HL-60 (cell line): ENCODE measurements at regions not wholly inside any gene's neighbourhood (a gene's known extent, or its start where the extent isn't known, plus 50 kb on each side); places are given as distances from the start of the nearest gene placed in this dataset.

Experiments
- GABPA ChIP-seq: IDR thresholded peaks from 2 replicates; pipeline ENCODE4 v1.6.1; 2012; ENCODE audit warnings: low read depth
- POLR2AphosphoS5 ChIP-seq: IDR thresholded peaks from 2 replicates; pipeline ENCODE4 v1.6.1; 2012; ENCODE audit warnings: low read depth
- SPI1 ChIP-seq: IDR thresholded peaks from 2 replicates; pipeline ENCODE4 v1.6.1; 2012; ENCODE audit warnings: low read depth, mild to moderate bottlenecking, borderline replicate concordance
- TF ChIP-seq, protein P1 (sequence below): IDR thresholded peaks from one replicate; pipeline ENCODE4 v1.5.1; 2011; ENCODE audit warnings: low read length, control low read depth, inconsistent platforms; ENCODE audit not compliant: insufficient read depth
- TF ChIP-seq, protein P2 (sequence below): IDR thresholded peaks from 2 replicates; pipeline ENCODE4 v1.6.1; 2012; ENCODE audit warnings: low read depth; ENCODE audit not compliant: insufficient replicate concordance

DNA sequence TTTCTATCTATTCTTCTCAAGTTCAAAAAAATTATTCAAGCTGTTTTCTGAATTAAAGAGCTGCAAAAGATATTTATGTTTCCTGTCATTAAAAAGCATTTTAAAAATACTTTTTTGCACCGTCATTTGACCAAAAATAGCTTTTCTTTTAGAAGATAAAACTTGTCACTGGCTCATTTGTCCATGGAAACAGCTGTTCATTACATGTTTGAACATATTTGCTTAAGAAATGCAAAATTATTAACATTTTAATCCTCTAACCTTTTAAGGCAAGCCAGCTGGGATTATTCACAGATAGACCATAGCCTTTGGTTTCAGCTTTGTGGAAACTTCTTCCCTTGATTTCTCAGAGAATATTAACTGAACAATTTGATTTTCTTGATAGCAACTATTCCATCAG is 393.9 kb downstream of the TUSC1 start:
- TF ChIP-seq, protein P1, sequence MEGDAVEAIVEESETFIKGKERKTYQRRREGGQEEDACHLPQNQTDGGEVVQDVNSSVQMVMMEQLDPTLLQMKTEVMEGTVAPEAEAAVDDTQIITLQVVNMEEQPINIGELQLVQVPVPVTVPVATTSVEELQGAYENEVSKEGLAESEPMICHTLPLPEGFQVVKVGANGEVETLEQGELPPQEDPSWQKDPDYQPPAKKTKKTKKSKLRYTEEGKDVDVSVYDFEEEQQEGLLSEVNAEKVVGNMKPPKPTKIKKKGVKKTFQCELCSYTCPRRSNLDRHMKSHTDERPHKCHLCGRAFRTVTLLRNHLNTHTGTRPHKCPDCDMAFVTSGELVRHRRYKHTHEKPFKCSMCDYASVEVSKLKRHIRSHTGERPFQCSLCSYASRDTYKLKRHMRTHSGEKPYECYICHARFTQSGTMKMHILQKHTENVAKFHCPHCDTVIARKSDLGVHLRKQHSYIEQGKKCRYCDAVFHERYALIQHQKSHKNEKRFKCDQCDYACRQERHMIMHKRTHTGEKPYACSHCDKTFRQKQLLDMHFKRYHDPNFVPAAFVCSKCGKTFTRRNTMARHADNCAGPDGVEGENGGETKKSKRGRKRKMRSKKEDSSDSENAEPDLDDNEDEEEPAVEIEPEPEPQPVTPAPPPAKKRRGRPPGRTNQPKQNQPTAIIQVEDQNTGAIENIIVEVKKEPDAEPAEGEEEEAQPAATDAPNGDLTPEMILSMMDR: no peak
- TF ChIP-seq, protein P2, sequence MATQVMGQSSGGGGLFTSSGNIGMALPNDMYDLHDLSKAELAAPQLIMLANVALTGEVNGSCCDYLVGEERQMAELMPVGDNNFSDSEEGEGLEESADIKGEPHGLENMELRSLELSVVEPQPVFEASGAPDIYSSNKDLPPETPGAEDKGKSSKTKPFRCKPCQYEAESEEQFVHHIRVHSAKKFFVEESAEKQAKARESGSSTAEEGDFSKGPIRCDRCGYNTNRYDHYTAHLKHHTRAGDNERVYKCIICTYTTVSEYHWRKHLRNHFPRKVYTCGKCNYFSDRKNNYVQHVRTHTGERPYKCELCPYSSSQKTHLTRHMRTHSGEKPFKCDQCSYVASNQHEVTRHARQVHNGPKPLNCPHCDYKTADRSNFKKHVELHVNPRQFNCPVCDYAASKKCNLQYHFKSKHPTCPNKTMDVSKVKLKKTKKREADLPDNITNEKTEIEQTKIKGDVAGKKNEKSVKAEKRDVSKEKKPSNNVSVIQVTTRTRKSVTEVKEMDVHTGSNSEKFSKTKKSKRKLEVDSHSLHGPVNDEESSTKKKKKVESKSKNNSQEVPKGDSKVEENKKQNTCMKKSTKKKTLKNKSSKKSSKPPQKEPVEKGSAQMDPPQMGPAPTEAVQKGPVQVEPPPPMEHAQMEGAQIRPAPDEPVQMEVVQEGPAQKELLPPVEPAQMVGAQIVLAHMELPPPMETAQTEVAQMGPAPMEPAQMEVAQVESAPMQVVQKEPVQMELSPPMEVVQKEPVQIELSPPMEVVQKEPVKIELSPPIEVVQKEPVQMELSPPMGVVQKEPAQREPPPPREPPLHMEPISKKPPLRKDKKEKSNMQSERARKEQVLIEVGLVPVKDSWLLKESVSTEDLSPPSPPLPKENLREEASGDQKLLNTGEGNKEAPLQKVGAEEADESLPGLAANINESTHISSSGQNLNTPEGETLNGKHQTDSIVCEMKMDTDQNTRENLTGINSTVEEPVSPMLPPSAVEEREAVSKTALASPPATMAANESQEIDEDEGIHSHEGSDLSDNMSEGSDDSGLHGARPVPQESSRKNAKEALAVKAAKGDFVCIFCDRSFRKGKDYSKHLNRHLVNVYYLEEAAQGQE: no peak
- TF ChIP-seq GABPA: no peak
- TF ChIP-seq POLR2AphosphoS5: no peak
- TF ChIP-seq SPI1: no peak
